NCI-H82 (cell line): ENCODE measurements at regions not wholly inside any gene's neighbourhood (a gene's known extent, or its start where the extent isn't known, plus 50 kb on each side); places are given as distances from the start of the nearest gene placed in this dataset.

ENCODE experiments used
- DNase-seq: peaks from one replicate; lab custom pipeline; 2025; lab: John Stamatoyannopoulos, UW

- no peak for DNase-seq
These were observed 238.5 kb upstream of the FBXL7 start for GRCh38 chr5:15261269-15261995.

DNA sequence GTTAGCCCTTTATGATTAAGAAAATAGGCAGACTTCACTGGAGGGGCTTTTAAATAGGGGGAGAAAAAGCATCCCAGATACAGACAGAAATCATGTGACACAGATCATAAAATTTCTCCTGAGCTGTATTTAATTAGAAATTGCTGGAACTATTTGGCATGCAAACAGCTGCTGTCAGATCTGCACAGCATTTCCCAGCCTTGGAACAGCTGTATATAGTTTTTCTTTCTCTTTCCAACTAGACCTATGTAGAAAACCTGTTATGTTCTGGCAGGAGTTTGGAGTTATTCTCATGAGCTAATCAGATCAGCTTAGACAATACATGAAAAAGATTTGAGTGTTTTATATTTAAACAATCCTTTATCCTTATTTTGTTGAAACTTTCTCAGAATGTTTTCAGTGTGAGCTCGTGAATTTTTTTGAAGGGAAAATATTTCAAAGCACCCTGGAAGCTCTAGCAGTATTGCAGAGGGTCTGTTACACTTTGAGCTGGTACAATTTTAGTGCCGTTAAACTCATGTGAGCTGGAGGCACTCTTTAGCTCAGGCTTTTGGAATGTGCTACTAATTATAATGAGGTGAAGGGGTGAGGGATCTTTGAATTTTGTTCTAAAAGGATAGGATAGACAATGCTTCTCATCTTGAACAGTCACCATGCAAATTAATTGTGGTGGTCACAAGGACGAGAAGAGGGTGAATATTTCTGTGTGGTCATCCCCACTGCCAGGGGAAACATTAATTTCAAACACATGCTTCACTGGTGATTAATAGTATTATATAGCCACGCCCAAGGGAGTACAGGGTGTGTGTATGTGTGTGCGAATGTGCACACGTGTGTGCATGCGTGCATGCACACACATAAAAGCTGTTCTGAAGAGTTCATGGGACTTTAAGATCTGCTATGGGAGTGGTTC is 239.4 kb upstream of the FBXL7 start:
- no peak for DNase-seq

DNA sequence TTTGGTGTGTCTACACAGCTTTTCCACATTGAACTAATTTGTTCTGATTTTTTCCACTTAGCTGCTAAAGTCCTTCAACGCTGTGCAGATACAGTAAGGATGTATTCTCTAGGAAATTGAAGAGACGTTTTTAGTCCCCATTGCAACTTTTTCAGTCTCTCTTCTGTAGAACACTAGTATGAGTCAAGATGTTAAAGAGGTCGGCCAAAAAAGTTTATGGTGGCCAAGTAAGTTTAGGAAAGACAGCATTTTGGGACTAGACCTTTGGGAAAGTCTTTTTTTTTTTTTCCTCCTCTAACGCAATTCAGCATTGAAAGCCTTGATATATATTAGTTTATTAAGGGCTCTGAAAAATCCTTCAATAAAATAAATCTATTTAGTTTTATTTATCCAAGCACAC is 243.5 kb upstream of the FBXL7 start:
- DNase-seq = no peak

GRCh38 chr5:15255576-15255975 is 244.4 kb upstream of the FBXL7 start:
- DNase-seq = no peak

- DNase-seq = no peak
These were observed 245.4 kb upstream of the FBXL7 start for GRCh38 chr5:15254607-15255006.

- no peak for DNase-seq
These were observed 247.6 kb upstream of the FBXL7 start for GRCh38 chr5:15252331-15252730.

- no peak for DNase-seq
These were observed 250.8 kb upstream of the FBXL7 start for GRCh38 chr5:15249152-15249551.

DNA sequence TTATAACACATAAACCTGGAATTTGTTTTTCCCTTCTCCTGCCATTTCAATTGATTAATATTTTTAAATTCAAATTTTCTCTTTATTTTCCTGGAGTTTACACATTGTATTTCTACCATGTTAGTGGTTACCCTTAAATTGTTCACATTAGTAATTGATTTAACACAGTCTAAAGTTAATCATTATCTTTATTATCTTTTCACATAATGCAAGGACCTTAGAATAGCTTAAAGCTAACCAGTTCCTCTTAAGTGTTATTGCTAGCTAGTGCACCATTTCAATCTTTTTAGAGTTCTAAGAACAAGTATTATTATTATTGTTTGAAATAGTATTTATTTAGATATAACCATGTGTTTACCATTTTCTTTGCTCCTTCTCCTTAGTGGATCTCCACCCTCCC is 251.2 kb upstream of the FBXL7 start:
- no peak for DNase-seq

DNA sequence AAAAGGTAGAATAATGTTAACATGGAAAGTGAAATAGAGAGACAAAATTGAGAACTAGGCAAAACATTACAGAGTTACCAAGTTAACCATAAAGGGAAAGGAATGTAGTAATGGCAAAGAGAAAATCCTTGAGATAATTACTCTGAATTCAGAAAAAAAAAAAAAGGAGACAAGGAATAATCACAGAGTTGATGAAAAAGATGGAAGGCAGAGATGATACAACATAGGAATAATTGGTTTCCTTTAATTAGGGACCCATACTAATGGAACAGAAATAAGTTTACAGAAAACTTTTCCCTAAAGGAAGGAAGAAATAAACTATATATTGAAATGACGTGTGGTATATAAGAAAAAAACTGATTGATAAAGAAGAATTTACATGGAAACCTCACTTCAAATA is 254.1 kb upstream of the FBXL7 start:
- DNase-seq = no peak

- DNase-seq = peak; percentile 9
These were observed 256.5 kb upstream of the FBXL7 start for GRCh38 chr5:15243301-15244020.

- no peak for DNase-seq
These were observed 258.7 kb upstream of the FBXL7 start for GRCh38 chr5:15241216-15241821.

DNA sequence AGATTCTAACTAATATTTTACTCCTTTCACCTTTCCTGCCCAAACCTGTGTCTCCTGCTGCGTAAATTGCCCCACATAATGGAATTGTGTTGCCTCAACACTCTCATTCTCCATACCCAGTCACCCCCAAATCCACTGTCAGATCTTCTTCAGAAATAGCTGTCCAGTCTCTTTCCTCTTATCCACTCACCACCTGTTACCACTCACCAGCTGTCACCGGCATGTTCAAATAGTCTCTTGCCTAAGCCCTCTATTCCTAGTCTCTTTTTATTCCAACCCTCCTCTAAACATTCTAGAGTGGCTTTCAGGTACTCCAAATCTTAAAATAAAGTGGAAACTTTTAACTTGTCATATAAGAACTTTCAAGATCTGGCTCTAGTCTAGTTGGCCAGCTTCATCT is 262.0 kb upstream of the FBXL7 start:
- peak; percentile 14 for DNase-seq

GRCh38 chr5:15236911-15237508 is 263.0 kb upstream of the FBXL7 start:
- no peak for DNase-seq

DNA sequence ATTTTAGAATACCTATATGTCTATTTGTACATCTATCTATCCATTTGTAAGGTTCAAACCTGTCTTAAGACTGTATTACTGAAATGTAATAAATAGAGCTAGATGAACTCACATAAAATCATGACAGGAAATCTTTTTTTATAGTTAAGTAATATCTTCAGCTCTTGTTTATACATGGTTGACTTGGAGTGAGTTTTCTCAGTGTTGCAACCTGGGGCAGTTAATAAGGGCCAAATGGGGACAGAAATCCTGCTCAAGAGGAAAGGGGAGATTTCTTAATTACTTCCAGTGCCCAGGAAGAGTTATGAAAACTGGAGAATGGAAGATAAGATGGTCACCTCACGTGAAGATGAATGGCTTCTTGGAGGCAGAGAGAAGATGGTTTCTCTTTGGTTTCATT is 265.1 kb upstream of the FBXL7 start:
- no peak for DNase-seq

- DNase-seq = no peak
These were observed 265.6 kb upstream of the FBXL7 start for GRCh38 chr5:15234366-15234765.

- DNase-seq = no peak
These were observed 266.4 kb upstream of the FBXL7 start for GRCh38 chr5:15233566-15233965.

GRCh38 chr5:15222156-15222555 is 277.8 kb upstream of the FBXL7 start:
- DNase-seq = no peak

DNA sequence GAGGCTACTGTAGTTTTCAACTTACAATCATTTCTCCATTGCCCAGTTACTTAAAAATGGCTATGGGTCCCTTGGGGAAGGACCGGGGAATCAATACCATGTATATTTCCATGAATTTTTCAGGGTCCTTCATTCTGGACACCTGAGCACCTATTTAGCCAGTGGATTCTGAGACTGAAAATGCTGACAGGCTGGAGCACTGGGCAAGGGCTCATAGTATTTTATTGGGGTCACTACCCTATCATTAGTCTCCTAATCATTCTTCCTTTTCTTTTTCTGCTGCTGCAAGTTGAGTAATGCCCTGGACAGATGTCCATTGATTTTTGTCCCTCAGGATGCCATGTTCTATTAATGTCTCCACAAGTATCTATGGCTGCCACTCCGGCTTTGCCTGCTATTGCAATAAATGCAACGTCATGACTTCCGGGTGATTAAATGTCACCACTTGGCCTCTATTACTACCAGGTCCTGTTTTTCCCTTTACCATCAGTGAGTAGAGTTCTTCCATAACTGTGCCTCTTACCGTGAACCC is 279.3 kb upstream of the FBXL7 start:
- no peak for DNase-seq

GRCh38 chr5:15215056-15215455 is 284.9 kb upstream of the FBXL7 start:
- DNase-seq = no peak

- DNase-seq = no peak
These were observed 286.0 kb upstream of the FBXL7 start for GRCh38 chr5:15214010-15214409.

- DNase-seq = no peak
These were observed 290.8 kb upstream of the FBXL7 start for GRCh38 chr5:15209053-15209762.
